ENCODE measurements at regions not wholly inside any gene's neighbourhood (a gene's known extent, or its start where the extent isn't known, plus 50 kb on each side); places are given as distances from the start of the nearest gene placed in this dataset.

- TF ChIP-seq ZBTB33 (IDR thresholded peaks at IDR 0.05) (no peak), NFYA (IDR thresholded peaks at IDR 0.05; ENCODE audit: borderline replicate concordance, low read depth, low read length) (no peak), ZNF622 (IDR thresholded peaks at IDR 0.05) (no peak), SIX5 (IDR thresholded peaks at IDR 0.05; ENCODE audit: low read depth, low read length, severe bottlenecking) (no peak), PKNOX1 (IDR thresholded peaks at IDR 0.05) (no peak)
Observed at GRCh38 chr5:135220394-135221186, 178.4 kb downstream of the MACROH2A1 start (continued).

GRCh38 chr5:135219868-135220267 lies 179.2 kb downstream of the MACROH2A1 start:
- no peaks in the 10 kb centered on the region for H3K79me2 ChIP-seq (ENCODE audit: control insufficient read depth, insufficient read depth, low read length)
- no TSS peak for BruUV-seq (replicated peaks)
- WGBS (ENCODE audit: insufficient coverage, insufficient replicate concordance, low lambda C conversion rate, missing lambda C conversion rate), result 33% methylated on average over 3 of the region's 3 CpGs
- SMC1A ChIA-PET (ENCODE audit: uncharacterized antibody, unreplicated experiment), result no interaction called here
- H3K9ac ChIP-seq (ENCODE audit: control insufficient read depth, insufficient read depth, low read length), result no peak overlapping the region
- CTCF ChIA-PET, result interaction anchor here (1.3 kb wide), 1 partner anchor 17 kb away, joined by 5 read pairs; no protein-coding TSS in a partner anchor
- intact Hi-C loops (cut with micrococcal nuclease; ENCODE audit: unreplicated experiment), result no loop called here
- H3K36me3 ChIP-seq (ENCODE audit: control insufficient read depth in 2 of 2, insufficient read depth in 2 of 2, low read length in 1 of 2), result no peaks in the 10 kb centered on the region
- no peak overlapping the region for H3K4me2 ChIP-seq (ENCODE audit: control insufficient read depth, insufficient read depth)
- H4K20me1 ChIP-seq (ENCODE audit: control insufficient read depth, insufficient read depth), result no peaks in the 10 kb centered on the region
- H3K27me3 ChIP-seq (replicated peaks in 1 of 2; ENCODE audit: control insufficient read depth in 2 of 2, insufficient read depth in 2 of 2, low read length in 1 of 2), result peaks cover 0 to 4% of the 10 kb centered on the region in 2 experiments
- no peak overlapping the region for H2AFZ ChIP-seq (ENCODE audit: control insufficient read depth, low read depth, low read length)
- no peak for DNase-seq (ENCODE audit: low read depth, low spot score)
- in situ Hi-C loops (cut with MboI), result no loop called here
- RAD21 ChIA-PET (ENCODE audit: unreplicated experiment), result no interaction called here
- no peaks in the 10 kb centered on the region for H3K9me3 ChIP-seq (replicated peaks; ENCODE audit: control insufficient read depth, insufficient read depth, low read length)
- no peak overlapping the region for H3K4me3 ChIP-seq
- FAIRE-seq, result no peak
- ATAC-seq, result no peak
- no peak overlapping the region for H3K27ac ChIP-seq (ENCODE audit: control insufficient read depth, insufficient read depth)
- POLR2A ChIA-PET, result no interaction called here
- no peaks in the 10 kb centered on the region for H3K4me1 ChIP-seq (ENCODE audit: control insufficient read depth, insufficient read depth, low read length)
- TF ChIP-seq YBX1 (IDR thresholded peaks at IDR 0.05), result no peak
- no peak for TF ChIP-seq TARDBP (IDR thresholded peaks at IDR 0.05; ENCODE audit: borderline replicate concordance)
- no peak for TF ChIP-seq PBX3 (IDR thresholded peaks at IDR 0.05; ENCODE audit: insufficient replicate concordance, low read depth, low read length)
- TF ChIP-seq YY1 (IDR thresholded peaks at IDR 0.05; ENCODE audit: low read depth, low read length), result no peak
- no peak for TF ChIP-seq BCL11A (IDR thresholded peaks at IDR 0.05; ENCODE audit: low read depth, low read length)
- TF ChIP-seq HDAC2 (IDR thresholded peaks at IDR 0.05), result no peak
- no peak for TF ChIP-seq CEBPZ (IDR thresholded peaks at IDR 0.05; ENCODE audit: low read depth, low read length)
